ENCODE measurements at regions not wholly inside any gene's neighbourhood (a gene's known extent, or its start where the extent isn't known, plus 50 kb on each side); places are given as distances from the start of the nearest gene placed in this dataset.

DNA sequence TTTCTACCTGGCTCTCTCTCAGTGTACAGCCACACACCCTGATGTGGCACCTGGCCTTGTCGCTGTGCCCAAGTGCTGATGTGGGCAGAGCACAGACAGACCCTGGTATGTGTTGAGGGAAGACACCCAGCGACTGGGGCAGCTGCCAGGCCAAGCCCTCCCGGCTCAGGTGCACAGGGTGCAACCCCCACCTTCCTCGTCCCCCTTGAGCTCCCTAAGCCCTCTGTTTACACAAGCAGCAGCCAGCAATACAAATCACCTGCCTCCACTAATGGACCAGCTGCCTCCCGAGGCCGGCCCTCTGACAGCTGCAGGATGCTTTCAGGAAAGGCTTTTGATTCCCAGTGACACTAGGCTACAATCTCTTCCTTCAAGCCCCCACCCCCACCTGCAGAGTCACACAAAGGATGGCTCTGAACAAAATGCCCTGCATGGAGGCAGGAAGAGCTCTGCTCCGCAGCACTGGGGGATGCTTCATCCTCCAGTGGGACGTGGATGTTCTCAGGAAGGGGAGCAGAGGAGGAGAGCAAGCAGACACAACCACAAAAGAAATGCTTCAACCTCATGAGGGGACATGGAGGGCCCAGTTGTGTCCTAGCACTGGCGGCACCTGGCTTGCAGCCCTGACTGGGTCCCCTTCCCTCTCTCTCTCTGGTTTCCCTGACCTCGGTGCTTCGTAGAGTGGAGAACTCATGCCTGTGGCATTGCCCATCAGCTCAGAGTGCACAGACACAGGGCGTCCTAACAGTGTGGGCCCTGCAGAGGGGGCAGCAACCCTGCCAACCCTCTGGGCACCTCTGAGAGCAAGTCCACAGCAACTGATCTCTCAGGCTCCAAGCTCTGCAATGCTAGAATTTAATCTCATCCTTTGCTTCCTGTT lies 140.8 kb downstream of the BARX1 start:
- TF ChIP-seq, protein P1, sequence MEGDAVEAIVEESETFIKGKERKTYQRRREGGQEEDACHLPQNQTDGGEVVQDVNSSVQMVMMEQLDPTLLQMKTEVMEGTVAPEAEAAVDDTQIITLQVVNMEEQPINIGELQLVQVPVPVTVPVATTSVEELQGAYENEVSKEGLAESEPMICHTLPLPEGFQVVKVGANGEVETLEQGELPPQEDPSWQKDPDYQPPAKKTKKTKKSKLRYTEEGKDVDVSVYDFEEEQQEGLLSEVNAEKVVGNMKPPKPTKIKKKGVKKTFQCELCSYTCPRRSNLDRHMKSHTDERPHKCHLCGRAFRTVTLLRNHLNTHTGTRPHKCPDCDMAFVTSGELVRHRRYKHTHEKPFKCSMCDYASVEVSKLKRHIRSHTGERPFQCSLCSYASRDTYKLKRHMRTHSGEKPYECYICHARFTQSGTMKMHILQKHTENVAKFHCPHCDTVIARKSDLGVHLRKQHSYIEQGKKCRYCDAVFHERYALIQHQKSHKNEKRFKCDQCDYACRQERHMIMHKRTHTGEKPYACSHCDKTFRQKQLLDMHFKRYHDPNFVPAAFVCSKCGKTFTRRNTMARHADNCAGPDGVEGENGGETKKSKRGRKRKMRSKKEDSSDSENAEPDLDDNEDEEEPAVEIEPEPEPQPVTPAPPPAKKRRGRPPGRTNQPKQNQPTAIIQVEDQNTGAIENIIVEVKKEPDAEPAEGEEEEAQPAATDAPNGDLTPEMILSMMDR (IDR thresholded peaks at IDR 0.05), result no peak
- no peak for TF ChIP-seq EZH2 (IDR thresholded peaks at IDR 0.05; ENCODE audit: borderline replicate concordance, insufficient read depth, low read depth, low read length, poor library complexity, severe bottlenecking)

All from B cell (primary cell).